GM11168 (cell line): ENCODE measurements at regions not wholly inside any gene's neighbourhood (a gene's known extent, or its start where the extent isn't known, plus 50 kb on each side); places are given as distances from the start of the nearest gene placed in this dataset.

Source experiments
- in situ Hi-C: fragments of 300-500 bp; cut with MboI; formaldehyde crosslinking; loops from one replicate; pipeline ENCODE4 v1.12.0; 2022; ENCODE audit warnings: low sequenced_read_pairs; ENCODE audit not compliant: unreplicated experiment

DNA sequence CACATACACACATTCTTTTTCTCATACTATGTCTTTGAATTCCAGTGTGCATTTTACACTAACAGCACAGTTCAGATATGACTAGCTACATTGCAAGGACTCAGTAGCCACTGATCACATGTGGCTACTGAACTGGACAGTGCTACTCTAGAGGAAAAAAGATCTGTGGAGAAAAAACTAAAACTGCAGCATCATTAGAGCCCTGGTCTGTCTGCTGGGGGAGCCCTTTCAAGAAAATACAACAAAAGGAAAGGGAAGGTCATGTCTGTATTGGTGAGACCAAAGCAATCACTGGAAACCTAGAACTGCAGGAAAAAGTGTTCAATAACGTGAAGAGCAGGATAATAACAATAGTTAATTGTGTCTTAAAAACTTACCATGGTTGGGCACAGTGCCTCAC is 132.3 kb upstream of the JARID2 start:
- in situ Hi-C loops = no loop called here

DNA sequence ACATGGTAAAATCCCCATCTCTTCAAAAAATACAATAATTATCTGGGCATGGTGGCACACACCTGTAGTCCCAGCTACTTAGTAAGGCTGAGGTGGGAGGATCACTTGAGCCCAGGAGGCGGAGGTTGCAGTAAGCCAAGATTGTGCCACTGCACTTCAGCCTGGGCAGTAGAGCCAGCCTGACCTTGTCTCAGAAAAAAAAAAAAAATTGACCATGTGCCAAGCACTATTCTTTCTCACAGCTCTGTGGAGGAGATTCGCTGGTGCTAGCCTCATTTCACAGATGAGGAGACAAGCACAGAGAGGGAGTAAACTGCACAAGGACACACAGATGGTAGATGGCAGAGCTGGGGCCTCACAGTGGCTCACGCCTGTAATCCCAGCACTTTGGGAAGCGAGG is 131.8 kb upstream of the JARID2 start:
- in situ Hi-C loops = no loop called here

GRCh38 chr6:15116889-15117288 is 129.0 kb upstream of the JARID2 start:
- in situ Hi-C loops = no loop called here

DNA sequence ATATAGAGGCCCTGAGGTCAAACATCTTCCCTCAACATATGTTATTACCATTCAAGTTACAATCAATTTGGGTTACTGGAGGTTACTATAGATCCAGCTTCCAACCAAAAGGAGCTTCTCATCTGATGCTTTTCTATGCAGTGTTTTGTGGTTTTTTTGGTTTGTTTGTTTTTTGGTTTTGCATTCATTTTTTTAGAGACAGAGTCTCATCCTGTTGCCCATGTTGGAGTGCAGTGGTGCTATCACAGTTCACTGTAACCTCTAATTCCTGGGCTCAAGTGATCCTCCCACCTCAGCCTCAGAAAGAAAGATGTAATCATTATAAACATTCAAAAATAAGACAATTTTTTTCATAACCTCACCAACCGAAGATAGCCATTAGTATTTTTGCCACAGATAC is 124.4 kb upstream of the JARID2 start:
- in situ Hi-C loops = no loop called here

DNA sequence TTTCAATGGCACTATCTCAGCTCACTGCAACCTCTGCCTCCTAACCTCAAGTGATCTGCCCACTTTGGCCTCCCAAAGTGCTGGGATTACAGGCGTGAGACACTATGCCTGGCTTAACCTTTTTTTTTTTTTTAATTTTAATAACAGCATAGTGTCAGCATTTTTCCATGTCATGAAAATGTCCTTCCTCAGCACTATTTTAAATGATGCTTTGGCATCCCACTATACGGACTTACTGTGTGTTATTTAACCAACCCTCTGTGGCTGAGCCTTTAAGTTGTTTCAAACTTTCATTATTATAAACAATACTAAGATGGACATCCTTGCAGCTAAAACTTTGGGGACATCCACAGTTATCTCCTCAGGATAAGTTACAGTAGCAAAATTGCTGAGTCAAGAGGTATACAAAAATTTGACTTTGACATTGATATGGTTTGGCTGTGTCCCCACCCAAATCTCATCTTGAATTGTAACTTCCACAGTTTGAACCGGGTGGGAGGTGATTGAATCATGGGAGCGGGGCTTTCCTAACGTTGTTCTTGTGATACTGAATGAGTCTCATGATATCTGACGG is 123.8 kb upstream of the JARID2 start:
- in situ Hi-C loops = no loop called here

DNA sequence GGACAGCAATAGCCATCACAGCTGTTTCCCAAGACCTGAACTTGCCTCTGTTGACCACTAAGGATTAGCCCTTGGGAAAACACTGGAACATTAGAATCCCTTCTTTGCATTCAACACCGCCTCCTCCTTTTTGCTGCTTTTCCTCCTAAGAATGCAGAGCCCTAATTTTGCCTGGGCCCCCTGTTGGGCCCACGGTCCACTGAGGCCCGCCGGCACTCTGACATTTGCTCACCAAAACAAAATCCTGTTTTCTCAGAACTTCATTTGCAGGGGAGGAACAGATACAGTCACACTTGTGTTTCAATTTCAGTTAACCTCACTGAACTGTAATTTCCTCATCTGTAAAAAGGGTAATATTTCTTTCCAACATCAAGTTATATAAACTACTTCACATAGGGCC is 116.0 kb upstream of the JARID2 start:
- in situ Hi-C loops = no loop called here

- in situ Hi-C loops = no loop called here
Observed at GRCh38 chr6:15131234-15131633, 114.6 kb upstream of the JARID2 start.

DNA sequence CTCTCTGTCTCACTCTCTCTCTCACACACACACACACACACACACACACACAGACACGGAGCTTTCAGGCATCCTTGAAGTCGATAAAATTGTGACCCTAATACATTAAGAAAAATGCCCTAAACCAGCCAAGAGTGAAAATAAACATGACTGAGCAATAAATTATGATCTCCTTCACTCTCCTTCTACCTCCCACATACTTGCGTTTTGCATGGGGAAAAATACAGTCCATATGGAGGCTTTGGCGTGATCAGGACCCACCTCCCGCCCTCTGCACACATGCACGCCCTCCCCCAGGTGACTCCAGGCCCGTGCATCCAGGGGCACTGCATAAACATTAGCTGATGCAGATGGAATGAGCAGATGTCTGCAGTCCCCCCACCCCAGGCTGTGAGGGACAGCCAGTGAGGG is 114.2 kb upstream of the JARID2 start:
- in situ Hi-C loops = no loop called here

DNA sequence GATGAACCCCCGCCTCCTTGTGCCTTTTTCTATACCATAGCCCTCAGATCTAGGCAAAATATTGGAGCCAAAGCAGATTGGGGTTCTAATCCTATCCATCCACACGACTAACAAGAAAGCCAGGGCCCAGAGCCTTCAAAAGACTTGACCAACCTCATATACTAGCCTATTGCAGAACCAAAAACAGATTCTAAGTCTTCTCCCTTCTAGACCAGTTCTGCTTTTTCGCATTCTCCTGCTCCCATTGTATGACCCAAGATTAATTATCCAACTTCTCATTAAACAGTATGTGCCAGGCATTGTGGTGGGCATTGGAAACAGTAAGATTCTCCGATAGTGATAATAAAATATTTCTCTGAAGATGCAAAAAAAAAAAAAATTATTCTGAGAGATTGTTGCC is 113.7 kb upstream of the JARID2 start:
- in situ Hi-C loops = no loop called here

- in situ Hi-C loops = no loop called here
Observed at GRCh38 chr6:15132854-15133670, 112.8 kb upstream of the JARID2 start.

- in situ Hi-C loops = no loop called here
Observed at GRCh38 chr6:15137086-15137485, 108.8 kb upstream of the JARID2 start.

DNA sequence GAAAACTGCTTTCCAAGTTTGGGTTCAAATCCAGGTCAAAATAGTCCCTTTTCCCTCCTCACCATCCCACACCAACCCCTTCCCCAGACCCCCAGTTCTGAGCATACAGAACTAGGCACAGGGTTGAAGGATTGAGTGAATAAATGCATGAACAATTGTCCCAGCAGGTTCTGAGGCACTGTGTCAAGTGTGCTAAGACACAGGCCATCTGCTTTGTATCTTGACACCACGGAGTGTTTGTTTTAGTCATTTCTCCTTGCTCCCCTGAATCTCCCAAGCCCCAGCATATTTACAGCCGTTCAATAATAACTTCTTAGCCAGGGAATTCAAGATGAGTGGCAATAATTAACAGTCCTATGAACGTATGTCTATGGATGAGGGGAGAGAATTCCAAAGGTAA is 102.8 kb upstream of the JARID2 start:
- in situ Hi-C loops = no loop called here

DNA sequence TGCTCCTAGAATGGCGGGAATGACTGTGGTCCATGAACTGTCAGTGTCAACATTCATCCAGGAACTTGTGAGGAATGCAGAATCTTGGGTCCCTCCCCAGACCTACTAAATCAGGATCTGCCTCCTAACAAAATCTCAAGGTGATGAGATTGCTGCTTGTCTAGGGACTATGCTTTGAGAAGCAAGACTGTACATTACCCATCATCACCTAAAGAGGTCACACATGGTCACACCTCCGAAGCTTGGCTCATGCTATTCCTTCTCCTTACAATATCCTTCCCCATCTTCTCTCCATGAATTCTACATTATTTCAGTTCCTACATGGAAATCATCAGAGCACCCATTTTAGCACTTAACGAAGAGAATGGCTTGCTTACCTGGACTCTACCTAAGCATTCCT is 102.3 kb upstream of the JARID2 start:
- in situ Hi-C loops = no loop called here

DNA sequence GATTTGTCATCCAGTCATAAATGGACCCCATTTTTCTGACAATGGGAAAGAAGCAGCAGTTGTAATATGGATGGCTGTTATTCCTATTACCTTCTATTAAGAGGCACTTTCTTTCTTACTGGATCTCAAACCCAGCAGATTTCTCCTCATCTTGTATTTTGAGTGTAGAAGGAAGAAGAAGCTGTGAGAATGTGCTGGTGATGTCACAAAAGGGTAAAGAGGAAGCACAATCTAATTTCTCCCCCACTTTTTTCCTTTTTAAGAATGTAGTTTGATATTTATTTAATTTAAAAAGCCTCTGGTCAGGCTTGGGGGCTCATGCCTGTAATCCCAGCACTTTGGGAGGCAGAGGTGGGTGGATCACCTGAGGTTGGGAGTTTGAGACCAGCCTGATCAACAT is 100.0 kb upstream of the JARID2 start:
- in situ Hi-C loops = no loop called here

- in situ Hi-C loops = no loop called here
Observed at GRCh38 chr6:15147827-15148226, 98.0 kb upstream of the JARID2 start.

DNA sequence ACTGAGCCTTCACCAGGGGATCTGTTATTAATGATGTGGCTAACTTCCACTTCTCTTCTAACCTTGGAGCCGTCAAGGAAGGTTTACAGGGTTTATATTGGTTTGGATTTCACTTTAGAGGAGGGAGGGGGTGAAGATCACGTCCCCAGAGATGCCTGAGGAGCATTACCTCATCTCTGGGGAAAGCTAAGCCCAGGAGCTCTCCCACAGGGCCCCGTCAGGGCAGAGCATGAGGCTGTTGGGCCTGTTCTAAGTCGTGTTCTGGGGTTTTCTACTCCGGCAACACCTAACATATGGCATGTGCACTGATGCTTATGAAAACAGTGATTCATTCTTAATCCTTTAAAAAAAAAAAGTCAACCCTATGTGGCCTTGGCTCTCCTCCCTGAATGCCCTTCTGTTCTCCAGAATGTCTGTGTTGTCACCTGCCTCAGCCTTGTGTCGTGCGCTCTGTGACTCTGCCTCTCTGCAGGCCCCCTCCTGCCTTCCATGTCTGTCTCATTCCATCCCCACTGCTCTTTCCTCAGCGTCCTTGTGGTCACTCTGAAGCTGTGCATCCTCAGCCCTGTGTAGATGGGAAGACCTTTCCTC is 97.4 kb upstream of the JARID2 start:
- in situ Hi-C loops = no loop called here

GRCh38 chr6:15150207-15150606 is 95.7 kb upstream of the JARID2 start:
- in situ Hi-C loops = no loop called here

DNA sequence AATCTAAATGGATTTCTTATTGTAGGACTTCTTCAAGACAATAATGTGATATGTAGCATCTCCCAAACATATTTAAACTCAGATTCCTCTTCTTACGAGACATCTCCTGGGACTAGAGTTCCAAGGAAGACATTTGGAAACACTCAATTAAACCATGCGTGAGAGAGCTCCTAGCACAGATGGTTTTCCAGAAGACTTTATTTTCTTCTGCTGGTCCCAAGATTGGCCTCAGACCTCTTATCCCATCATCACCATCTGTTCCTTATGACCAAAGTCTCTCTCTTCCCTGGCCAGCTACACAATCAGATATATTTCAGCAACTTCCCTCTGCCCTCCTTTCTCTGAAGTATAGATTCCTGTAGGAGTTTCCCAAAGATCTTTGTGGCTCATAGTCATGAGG is 93.2 kb upstream of the JARID2 start:
- in situ Hi-C loops = no loop called here

DNA sequence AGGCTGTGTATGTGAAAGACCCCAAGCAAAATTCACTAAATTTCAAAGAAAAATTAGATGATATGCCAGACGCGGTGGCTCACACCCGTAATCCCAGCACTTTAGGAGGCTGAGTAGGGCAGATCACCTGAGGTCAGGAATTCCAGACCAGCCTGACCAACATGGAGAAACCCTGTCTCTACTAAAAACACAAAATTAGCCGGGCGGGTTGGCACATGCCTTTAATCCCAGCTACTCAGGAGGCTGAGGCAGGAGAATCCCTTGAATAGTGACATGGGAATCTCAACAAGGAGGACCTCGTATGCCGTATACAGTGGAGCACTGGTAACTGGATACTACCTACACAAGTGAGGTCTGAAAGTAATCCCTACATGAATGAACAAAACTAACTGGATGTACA is 92.7 kb upstream of the JARID2 start:
- in situ Hi-C loops = no loop called here

- in situ Hi-C loops = no loop called here
Observed at GRCh38 chr6:15157479-15157878, 88.4 kb upstream of the JARID2 start.

- in situ Hi-C loops = no loop called here
Observed at GRCh38 chr6:15158821-15159619, 86.8 kb upstream of the JARID2 start.
